ENCODE measurements at regions not wholly inside any gene's neighbourhood (a gene's known extent, or its start where the extent isn't known, plus 50 kb on each side); places are given as distances from the start of the nearest gene placed in this dataset.

DNA sequence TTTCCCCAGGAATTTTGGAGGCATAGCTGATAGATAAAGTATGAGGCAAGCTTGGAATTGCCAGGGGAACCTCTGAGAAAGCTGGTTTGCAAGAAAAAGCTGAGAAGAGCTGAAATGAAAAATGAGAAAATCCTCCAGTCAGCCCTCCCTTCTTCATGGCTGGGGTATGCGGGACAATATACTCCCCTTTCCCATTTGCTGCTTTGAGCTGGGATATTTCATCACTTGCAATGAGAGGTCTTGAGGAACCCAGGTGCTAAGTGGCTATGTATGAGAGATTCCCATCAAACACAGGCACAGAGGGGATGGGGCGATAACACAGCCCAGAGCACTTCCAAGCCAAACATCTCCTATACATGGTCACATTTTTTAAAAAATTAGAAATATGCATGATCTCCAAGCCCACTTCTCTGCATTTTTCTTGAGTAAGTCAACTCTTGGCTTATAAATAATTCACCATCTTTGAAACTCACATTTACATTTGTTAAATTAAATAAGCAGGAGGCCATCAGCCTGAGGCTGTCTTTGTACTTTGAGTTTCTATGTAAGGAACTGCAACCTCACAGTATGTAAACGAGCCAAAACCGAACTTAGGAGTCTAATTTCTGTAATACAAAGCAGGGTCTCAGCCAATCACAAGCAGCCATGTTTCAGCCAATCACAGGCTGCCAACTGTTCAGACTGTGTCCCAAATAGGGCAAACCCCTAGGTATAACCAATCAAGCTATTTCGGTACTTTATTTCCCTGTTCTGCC is 983.6 kb upstream of the NR2F2 start:
- H3K4me2 ChIP-seq (ENCODE audit: low read length): no peak overlapping the region
- no peaks in the 10 kb centered on the region for H3K27me3 ChIP-seq (ENCODE audit: control insufficient read depth, low read length)
- no peaks in the 10 kb centered on the region for H3K4me1 ChIP-seq (ENCODE audit: control insufficient read depth, low read length)
- no peaks in the 10 kb centered on the region for H3F3A ChIP-seq (ENCODE audit: control insufficient read depth, insufficient read depth)
- H3K4me3 ChIP-seq (ENCODE audit: low read length): no peak overlapping the region
- H3K27ac ChIP-seq (ENCODE audit: low read depth, low read length): no peak overlapping the region
- H3K79me2 ChIP-seq (ENCODE audit: control insufficient read depth, low read length): no peaks in the 10 kb centered on the region
- H4K20me1 ChIP-seq (ENCODE audit: control insufficient read depth, insufficient read depth, low read depth, low read length): no peaks in the 10 kb centered on the region
- H3K9me2 ChIP-seq (replicated peaks; ENCODE audit: control insufficient read depth, low read length): no peaks in the 10 kb centered on the region
- no peaks in the 10 kb centered on the region for H3K36me3 ChIP-seq (ENCODE audit: control insufficient read depth, low read length)
- no peaks in the 10 kb centered on the region for H3K9me3 ChIP-seq (ENCODE audit: control insufficient read depth, insufficient read depth, low read length)
- TF ChIP-seq, protein P1, sequence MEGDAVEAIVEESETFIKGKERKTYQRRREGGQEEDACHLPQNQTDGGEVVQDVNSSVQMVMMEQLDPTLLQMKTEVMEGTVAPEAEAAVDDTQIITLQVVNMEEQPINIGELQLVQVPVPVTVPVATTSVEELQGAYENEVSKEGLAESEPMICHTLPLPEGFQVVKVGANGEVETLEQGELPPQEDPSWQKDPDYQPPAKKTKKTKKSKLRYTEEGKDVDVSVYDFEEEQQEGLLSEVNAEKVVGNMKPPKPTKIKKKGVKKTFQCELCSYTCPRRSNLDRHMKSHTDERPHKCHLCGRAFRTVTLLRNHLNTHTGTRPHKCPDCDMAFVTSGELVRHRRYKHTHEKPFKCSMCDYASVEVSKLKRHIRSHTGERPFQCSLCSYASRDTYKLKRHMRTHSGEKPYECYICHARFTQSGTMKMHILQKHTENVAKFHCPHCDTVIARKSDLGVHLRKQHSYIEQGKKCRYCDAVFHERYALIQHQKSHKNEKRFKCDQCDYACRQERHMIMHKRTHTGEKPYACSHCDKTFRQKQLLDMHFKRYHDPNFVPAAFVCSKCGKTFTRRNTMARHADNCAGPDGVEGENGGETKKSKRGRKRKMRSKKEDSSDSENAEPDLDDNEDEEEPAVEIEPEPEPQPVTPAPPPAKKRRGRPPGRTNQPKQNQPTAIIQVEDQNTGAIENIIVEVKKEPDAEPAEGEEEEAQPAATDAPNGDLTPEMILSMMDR (IDR thresholded peaks at IDR 0.05; ENCODE audit: low read depth, low read length, poor library complexity, severe bottlenecking): no peak
- no peak for TF ChIP-seq EZH2phosphoT487 (IDR thresholded peaks at IDR 0.05; ENCODE audit: borderline replicate concordance, low read length)

DNA sequence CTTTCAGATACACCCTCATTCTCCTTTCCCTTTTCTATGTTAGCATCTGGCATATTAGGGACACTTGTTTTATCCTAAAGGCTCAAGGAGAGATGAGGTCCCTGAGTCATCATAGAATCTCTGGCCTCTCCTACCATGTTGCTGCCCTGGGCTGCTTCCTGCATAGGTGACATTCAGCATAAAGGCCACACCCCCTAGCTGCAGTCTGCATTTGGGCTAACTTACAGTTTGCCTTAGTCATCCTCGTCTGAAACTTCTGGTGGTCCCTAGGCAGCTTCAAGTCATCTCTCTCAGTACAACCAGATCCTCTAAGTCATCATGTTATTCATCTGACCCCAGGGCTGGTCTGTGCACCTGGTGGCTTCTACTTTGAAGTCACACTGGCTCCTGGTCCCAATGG is 982.7 kb upstream of the NR2F2 start:
- H3K9me3 ChIP-seq (ENCODE audit: control insufficient read depth, insufficient read depth, low read length): no peaks in the 10 kb centered on the region
- H3K27ac ChIP-seq (ENCODE audit: low read depth, low read length): no peak overlapping the region
- no peaks in the 10 kb centered on the region for H3K27me3 ChIP-seq (ENCODE audit: control insufficient read depth, low read length)
- H3F3A ChIP-seq (ENCODE audit: control insufficient read depth, insufficient read depth): no peaks in the 10 kb centered on the region
- H3K4me1 ChIP-seq (ENCODE audit: control insufficient read depth, low read length): no peaks in the 10 kb centered on the region
- no peaks in the 10 kb centered on the region for H3K79me2 ChIP-seq (ENCODE audit: control insufficient read depth, low read length)
- TF ChIP-seq, protein P1 (IDR thresholded peaks at IDR 0.05; ENCODE audit: low read depth, low read length, poor library complexity, severe bottlenecking): no peak
- no peak for TF ChIP-seq EZH2phosphoT487 (IDR thresholded peaks at IDR 0.05; ENCODE audit: borderline replicate concordance, low read length)
- no peak overlapping the region for H3K4me3 ChIP-seq (ENCODE audit: low read length)
- H3K9me2 ChIP-seq (replicated peaks; ENCODE audit: control insufficient read depth, low read length): no peaks in the 10 kb centered on the region
- H3K36me3 ChIP-seq (ENCODE audit: control insufficient read depth, low read length): no peaks in the 10 kb centered on the region
- no peaks in the 10 kb centered on the region for H4K20me1 ChIP-seq (ENCODE audit: control insufficient read depth, insufficient read depth, low read depth, low read length)
- H3K4me2 ChIP-seq (ENCODE audit: low read length): no peak overlapping the region

DNA sequence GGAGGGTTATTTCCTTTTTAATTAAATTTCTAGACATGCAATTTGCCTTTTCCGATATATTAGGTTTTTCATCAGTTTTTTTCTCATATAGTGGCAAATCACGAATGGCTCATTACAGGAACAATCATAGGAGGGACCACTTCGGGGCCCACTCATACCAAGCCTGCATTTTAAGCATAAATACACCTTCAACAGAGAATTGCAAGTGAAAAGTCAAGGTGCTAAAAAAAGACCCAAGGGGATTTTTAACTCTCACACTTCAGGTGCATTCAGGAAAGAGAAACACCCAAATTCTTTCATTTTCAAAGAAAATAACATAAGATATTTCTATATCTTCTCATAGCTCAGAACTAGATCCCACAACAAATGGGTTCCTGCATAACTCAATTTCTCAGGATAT is 979.6 kb upstream of the NR2F2 start:
- Histone ChIP-seq H3K36me3 (ENCODE audit: control insufficient read depth, low read length) (no peaks in the 10 kb centered on the region), H3K27ac (ENCODE audit: low read depth, low read length) (no peak overlapping the region), H3K9me3 (ENCODE audit: control insufficient read depth, insufficient read depth, low read length) (no peaks in the 10 kb centered on the region), H3K27me3 (ENCODE audit: control insufficient read depth, low read length) (no peaks in the 10 kb centered on the region), H3K4me2 (ENCODE audit: low read length) (no peak overlapping the region), H3K9me2 (replicated peaks; ENCODE audit: control insufficient read depth, low read length) (no peaks in the 10 kb centered on the region), H4K20me1 (ENCODE audit: control insufficient read depth, insufficient read depth, low read depth, low read length) (no peaks in the 10 kb centered on the region), H3F3A (ENCODE audit: control insufficient read depth, insufficient read depth) (no peaks in the 10 kb centered on the region), H3K4me3 (ENCODE audit: low read length) (no peak overlapping the region), H3K79me2 (ENCODE audit: control insufficient read depth, low read length) (no peaks in the 10 kb centered on the region), H3K4me1 (ENCODE audit: control insufficient read depth, low read length) (no peaks in the 10 kb centered on the region)
- TF ChIP-seq EZH2phosphoT487 (IDR thresholded peaks at IDR 0.05; ENCODE audit: borderline replicate concordance, low read length): no peak
- TF ChIP-seq, protein P1 (IDR thresholded peaks at IDR 0.05; ENCODE audit: low read depth, low read length, poor library complexity, severe bottlenecking): no peak

All from DOHH2 (cell line).